Testis (tissue), 2 donors: ENCODE measurements at regions not wholly inside any gene's neighbourhood (a gene's known extent, or its start where the extent isn't known, plus 50 kb on each side); places are given as distances from the start of the nearest gene placed in this dataset.

Experiments used
- DNase-seq: peaks from one replicate; pipeline ENCODE4 v3.0.0-alpha.2; 2019
- H3K27ac ChIP-seq, 2 donors: fragments of 200-600 bp; sonication (generic); one replicate each; pipeline ENCODE4 v1.5.1; 2019
- H3K27me3 ChIP-seq: fragments of 200-600 bp; sonication (generic); one replicate; pipeline ENCODE4 v1.5.1; 2019
- H3K36me3 ChIP-seq: fragments of 200-600 bp; sonication (generic); one replicate; pipeline ENCODE4 v1.5.1; 2017; ENCODE audit warnings: low read depth; ENCODE audit errors: missing control alignments
- H3K4me1 ChIP-seq: fragments of 200-600 bp; sonication (generic); one replicate; pipeline ENCODE4 v1.5.1; 2019
- H3K4me3 ChIP-seq, 2 donors: fragments of 200-600 bp; sonication (generic); one replicate each; pipeline ENCODE4 v1.5.1; 2017 to 2019
- H3K9me3 ChIP-seq: fragments of 200-600 bp; sonication (generic); one replicate; pipeline ENCODE4 v1.5.1; 2017
- POLR2A ChIP-seq: fragments of 450-650 bp; IDR thresholded peaks from one replicate; pipeline ENCODE4 v1.6.1; 2017; ENCODE audit warnings: antibody characterized with exemption, mild to moderate bottlenecking, moderate library complexity
- WGBS, 2 donors: methylation state at CpG; one replicate each; pipeline ENCODE4 v1.1.5; 2018; 5-methylcytosine and 5-hydroxymethylcytosine counted together
- intact Hi-C: fragments of 100-400 bp; cut with DNase I; formaldehyde crosslinking; loops from one replicate; pipeline ENCODE4 v1.15.1; 2023; ENCODE audit warnings: low total_unique reads
- TF ChIP-seq, protein P1 (sequence below), 3 experiments: fragments of 450-650 bp in 2 of 3; fragments of 200-600 bp in 1 of 3; sonication (generic) in 1 of 3; IDR thresholded peaks; one replicate each; pipeline ENCODE4 v1.5.1; 2016 to 2019; ENCODE audit warnings: antibody characterized with exemption in 3 of 3, mild to moderate bottlenecking in 2 of 3, moderate library complexity in 1 of 3

DNA sequence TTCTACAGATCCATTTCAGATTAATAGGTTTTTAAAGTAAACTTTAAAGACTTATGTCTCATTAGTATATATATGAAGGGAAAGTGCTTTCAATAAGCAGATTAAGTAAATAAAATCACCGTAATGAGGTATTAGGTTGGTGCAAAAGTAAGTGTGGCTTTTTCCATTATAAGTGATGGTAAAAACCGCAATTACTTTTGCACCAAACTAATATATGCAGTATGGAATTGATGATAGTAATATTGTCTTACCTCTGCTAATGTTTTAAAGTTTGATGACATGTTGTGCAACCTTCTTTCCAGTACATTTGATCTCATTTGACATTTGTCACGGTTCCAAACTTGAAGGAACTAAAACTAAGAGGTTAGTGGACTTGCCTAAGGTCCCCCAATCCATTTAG lies 1819.3 kb downstream of the PCDH9 start:
- H3K4me1 ChIP-seq: no peaks in the 10 kb centered on the region
- no peaks in the 10 kb centered on the region for H3K9me3 ChIP-seq
- no peak for DNase-seq
- H3K27me3 ChIP-seq: no peaks in the 10 kb centered on the region
- H3K36me3 ChIP-seq: no peaks in the 10 kb centered on the region
- TF ChIP-seq, protein P1, sequence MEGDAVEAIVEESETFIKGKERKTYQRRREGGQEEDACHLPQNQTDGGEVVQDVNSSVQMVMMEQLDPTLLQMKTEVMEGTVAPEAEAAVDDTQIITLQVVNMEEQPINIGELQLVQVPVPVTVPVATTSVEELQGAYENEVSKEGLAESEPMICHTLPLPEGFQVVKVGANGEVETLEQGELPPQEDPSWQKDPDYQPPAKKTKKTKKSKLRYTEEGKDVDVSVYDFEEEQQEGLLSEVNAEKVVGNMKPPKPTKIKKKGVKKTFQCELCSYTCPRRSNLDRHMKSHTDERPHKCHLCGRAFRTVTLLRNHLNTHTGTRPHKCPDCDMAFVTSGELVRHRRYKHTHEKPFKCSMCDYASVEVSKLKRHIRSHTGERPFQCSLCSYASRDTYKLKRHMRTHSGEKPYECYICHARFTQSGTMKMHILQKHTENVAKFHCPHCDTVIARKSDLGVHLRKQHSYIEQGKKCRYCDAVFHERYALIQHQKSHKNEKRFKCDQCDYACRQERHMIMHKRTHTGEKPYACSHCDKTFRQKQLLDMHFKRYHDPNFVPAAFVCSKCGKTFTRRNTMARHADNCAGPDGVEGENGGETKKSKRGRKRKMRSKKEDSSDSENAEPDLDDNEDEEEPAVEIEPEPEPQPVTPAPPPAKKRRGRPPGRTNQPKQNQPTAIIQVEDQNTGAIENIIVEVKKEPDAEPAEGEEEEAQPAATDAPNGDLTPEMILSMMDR (IDR thresholded peaks at IDR 0.05): no peak
- TF ChIP-seq POLR2A: no peak
- no peak overlapping the region for H3K27ac ChIP-seq
- intact Hi-C loops: no loop called here
- no peak overlapping the region for H3K4me3 ChIP-seq
- WGBS, 2 donors: 81 to 91% methylated on average over 3 of the region's 3 CpGs

DNA sequence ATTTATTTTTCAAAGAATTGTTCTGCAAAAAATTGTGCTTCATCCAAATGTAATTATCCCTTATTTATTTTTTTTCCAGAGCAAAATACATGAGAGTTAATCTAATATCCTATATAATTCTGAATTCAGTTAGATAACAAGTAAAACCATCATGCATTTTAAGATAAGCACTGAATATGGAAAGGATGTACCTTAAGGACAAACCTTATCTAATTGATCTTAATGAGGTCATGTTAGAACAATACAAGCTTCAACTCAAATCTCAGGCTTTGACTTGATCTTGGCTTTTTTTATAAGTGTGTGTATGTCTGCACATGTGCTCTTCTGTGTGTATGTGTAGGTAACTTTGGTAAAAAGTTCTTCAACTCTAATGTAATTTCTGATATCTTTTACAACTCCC lies 1828.8 kb downstream of the PCDH9 start:
- no peak for DNase-seq
- no peaks in the 10 kb centered on the region for H3K27me3 ChIP-seq
- H3K4me1 ChIP-seq: no peaks in the 10 kb centered on the region
- H3K36me3 ChIP-seq: no peaks in the 10 kb centered on the region
- H3K9me3 ChIP-seq: no peaks in the 10 kb centered on the region
- TF ChIP-seq, protein P1 (IDR thresholded peaks at IDR 0.05): no peak
- TF ChIP-seq POLR2A: no peak
- H3K27ac ChIP-seq: no peak overlapping the region
- intact Hi-C loops: no loop called here
- no peak overlapping the region for H3K4me3 ChIP-seq

DNA sequence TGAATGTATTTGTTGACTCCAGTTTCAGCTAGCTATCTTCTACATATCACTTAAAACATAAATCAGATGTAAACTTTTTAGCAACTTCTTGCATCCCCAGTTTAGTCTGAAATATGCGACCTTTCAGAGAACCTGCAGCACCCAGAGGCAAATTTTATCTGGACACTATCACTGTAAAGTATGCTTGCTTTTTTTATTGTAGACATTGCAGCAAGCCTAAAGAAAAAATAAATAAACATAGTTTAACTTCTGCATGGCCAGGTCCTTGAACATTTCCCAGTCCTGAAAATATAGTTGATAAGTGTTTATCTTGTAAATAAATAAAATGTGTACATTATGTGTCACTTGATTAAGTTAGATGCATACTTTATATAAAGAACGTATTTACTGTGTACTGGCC lies 1829.4 kb downstream of the PCDH9 start:
- no peak for DNase-seq

DNA sequence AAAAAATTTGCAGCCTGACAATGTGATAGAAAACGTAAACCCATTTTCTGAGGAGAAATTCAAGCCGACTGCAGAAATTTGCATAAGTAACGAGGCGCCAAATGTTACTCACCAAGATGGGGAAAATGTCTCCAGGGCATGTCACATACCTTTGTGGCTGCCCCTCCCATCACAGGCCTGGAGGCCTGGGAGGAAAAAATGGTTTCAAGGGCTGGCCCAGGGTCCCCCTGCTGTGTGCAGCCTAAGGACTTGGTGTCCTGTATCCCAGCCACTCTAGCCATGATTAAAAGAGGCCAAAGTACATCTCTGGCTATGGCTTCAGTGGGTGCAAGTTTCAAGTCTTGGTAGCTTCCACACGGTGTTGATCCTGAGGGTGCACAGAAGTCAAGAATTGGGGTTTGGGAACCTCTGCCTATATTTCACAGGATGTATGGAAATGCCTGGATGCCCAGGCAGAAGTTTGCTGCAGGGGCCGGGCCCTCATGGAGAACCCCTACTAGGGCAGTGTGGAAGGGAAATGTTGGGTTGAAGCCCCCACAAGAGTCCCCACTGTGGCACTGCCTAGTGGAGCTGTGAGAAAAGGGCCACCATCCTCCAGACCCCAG lies 1842.3 kb downstream of the PCDH9 start:
- H3K9me3 ChIP-seq: no peaks in the 10 kb centered on the region

More for the DNA sequence above, 1829.4 kb downstream of the PCDH9 start:
- Histone ChIP-seq H3K36me3 (no peaks in the 10 kb centered on the region), H3K27ac (no peak overlapping the region), H3K4me3 (no peak overlapping the region), H3K9me3 (no peaks in the 10 kb centered on the region), H3K4me1 (no peaks in the 10 kb centered on the region), H3K27me3 (no peaks in the 10 kb centered on the region)
- no peak for TF ChIP-seq POLR2A
- TF ChIP-seq, protein P1 (IDR thresholded peaks at IDR 0.05): no peak
- 79 to 82% methylated on average over 2 of the region's 2 CpGs for WGBS, 2 donors
- intact Hi-C loops: no loop called here

More for the DNA sequence above, 1842.3 kb downstream of the PCDH9 start:
- no peak overlapping the region for H3K27ac ChIP-seq
- H3K36me3 ChIP-seq: no peaks in the 10 kb centered on the region
- H3K4me1 ChIP-seq: no peaks in the 10 kb centered on the region
- intact Hi-C loops: no loop called here
- H3K4me3 ChIP-seq: no peak overlapping the region
- 74 to 75% methylated on average over 4 to 6 of the region's 6 CpGs for WGBS, 2 donors
- DNase-seq: no peak
- H3K27me3 ChIP-seq: no peaks in the 10 kb centered on the region
- TF ChIP-seq, protein P1 (IDR thresholded peaks at IDR 0.05): no peak
- TF ChIP-seq POLR2A: no peak
